ENCODE measurements at regions not wholly inside any gene's neighbourhood (a gene's known extent, or its start where the extent isn't known, plus 50 kb on each side); places are given as distances from the start of the nearest gene placed in this dataset.

- TF ChIP-seq, protein P1, sequence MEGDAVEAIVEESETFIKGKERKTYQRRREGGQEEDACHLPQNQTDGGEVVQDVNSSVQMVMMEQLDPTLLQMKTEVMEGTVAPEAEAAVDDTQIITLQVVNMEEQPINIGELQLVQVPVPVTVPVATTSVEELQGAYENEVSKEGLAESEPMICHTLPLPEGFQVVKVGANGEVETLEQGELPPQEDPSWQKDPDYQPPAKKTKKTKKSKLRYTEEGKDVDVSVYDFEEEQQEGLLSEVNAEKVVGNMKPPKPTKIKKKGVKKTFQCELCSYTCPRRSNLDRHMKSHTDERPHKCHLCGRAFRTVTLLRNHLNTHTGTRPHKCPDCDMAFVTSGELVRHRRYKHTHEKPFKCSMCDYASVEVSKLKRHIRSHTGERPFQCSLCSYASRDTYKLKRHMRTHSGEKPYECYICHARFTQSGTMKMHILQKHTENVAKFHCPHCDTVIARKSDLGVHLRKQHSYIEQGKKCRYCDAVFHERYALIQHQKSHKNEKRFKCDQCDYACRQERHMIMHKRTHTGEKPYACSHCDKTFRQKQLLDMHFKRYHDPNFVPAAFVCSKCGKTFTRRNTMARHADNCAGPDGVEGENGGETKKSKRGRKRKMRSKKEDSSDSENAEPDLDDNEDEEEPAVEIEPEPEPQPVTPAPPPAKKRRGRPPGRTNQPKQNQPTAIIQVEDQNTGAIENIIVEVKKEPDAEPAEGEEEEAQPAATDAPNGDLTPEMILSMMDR (IDR thresholded peaks at IDR 0.05 in 8 of 11, conservative IDR thresholded peaks at IDR 0.05 in 3 of 11), result no peak
- no peak for TF ChIP-seq POLR2AphosphoS5 (IDR thresholded peaks at IDR 0.05)
- TF ChIP-seq POLR2A (IDR thresholded peaks at IDR 0.05), result no peak
Measured at GRCh38 chr4:128480945-128481344, 193.3 kb upstream of the PGRMC2 start.
